ENCODE measurements at regions not wholly inside any gene's neighbourhood (a gene's known extent, or its start where the extent isn't known, plus 50 kb on each side); places are given as distances from the start of the nearest gene placed in this dataset.
"Not testable (repeated sequence)": the region's sequence is repeated elsewhere in the genome, so short reads cannot be mapped to it uniquely, and the experiment has no call there.

- no peak overlapping the region for H3K4me3 ChIP-seq
- TF ChIP-seq POLR2AphosphoS5 (IDR thresholded peaks at IDR 0.05; ENCODE audit: borderline replicate concordance, low read depth, low read length) = no peak
- no peak for TF ChIP-seq EZH2 (IDR thresholded peaks at IDR 0.05)
- TF ChIP-seq FOXP2 (optimal IDR thresholded peaks at IDR 0.05; ENCODE audit: control extremely low read depth, extremely low read length, insufficient read depth) = no peak
- H3K27ac ChIP-seq = no peak overlapping the region
- H3K9ac ChIP-seq (ENCODE audit: insufficient read length) = no peak overlapping the region
- no peak for DNase-seq (ENCODE audit: low read depth, low spot score)
- H3K9me3 ChIP-seq (ENCODE audit: low read depth, low read length) = no peaks in the 10 kb centered on the region
- H3K36me3 ChIP-seq (ENCODE audit: insufficient read depth, low read length) = no peaks in the 10 kb centered on the region
Observed at GRCh38 chr5:143533978-143534760, 130.7 kb upstream of the NR3C1 start.

- TF ChIP-seq FOXP2 (optimal IDR thresholded peaks at IDR 0.05; ENCODE audit: control extremely low read depth, extremely low read length, insufficient read depth) = no peak
- TF ChIP-seq EZH2 (IDR thresholded peaks at IDR 0.05) = no peak
- no peak for TF ChIP-seq POLR2AphosphoS5 (IDR thresholded peaks at IDR 0.05; ENCODE audit: borderline replicate concordance, low read depth, low read length)
Observed at GRCh38 chr5:143533475-143533874, 130.0 kb upstream of the NR3C1 start.

DNA sequence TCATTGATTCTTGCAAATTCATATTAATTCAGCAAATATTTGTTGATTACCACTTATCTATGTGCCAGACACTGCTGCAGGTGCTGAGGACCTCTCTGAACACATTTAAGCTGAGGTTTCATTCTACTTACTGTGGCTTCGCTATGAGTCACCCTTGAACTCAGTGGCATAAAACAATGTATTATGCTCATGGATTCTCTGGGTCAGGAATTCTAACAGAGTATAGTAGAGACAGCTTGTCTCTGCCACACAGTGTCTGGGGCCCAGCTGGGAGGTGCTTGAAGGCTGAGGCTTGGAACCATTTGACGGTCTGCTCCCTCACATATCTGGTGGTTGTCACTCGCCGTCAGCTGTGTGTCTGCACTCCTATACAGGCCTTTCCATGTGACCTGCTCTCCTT is 124.3 kb upstream of the NR3C1 start:
- Histone ChIP-seq H3K9me3 (ENCODE audit: low read depth, low read length) (no peaks in the 10 kb centered on the region), H3K4me3 (no peak overlapping the region), H3K36me3 (ENCODE audit: insufficient read depth, low read length) (no peaks in the 10 kb centered on the region), H3K27ac (no peak overlapping the region), H3K9ac (ENCODE audit: insufficient read length) (no peak overlapping the region)
- no peak for DNase-seq (ENCODE audit: low read depth, low spot score)
- TF ChIP-seq FOXP2 (optimal IDR thresholded peaks at IDR 0.05; ENCODE audit: control extremely low read depth, extremely low read length, insufficient read depth) (no peak), EZH2 (IDR thresholded peaks at IDR 0.05) (no peak), POLR2AphosphoS5 (IDR thresholded peaks at IDR 0.05; ENCODE audit: borderline replicate concordance, low read depth, low read length) (no peak)

More at GRCh38 chr5:143533475-143533874, 130.0 kb upstream of the NR3C1 start:
- H3K4me3 ChIP-seq = no peak overlapping the region
- no peak for DNase-seq (ENCODE audit: low read depth, low spot score)
- no peaks in the 10 kb centered on the region for H3K36me3 ChIP-seq (ENCODE audit: insufficient read depth, low read length)
- H3K9ac ChIP-seq (ENCODE audit: insufficient read length) = no peak overlapping the region
- no peaks in the 10 kb centered on the region for H3K9me3 ChIP-seq (ENCODE audit: low read depth, low read length)
- H3K27ac ChIP-seq = no peak overlapping the region

DNA sequence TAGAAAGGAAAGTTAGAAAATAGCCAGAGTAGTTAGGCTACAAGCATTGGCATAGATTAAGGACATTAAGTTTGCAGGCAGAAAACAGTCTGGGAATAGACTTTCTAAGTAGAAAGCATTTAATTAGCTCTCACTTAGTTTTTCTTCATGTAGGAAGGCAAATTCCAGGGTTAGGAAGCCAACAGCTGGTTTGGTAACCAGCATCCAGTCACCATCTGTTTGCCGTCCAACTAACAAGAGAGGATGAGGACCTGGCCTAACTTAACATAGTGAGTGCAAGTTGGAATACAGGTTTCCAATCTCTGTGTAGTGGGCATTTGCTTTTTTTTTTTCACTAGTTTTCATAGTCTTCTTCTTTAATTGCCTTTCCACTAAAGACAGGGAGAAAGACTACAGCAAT is 121.7 kb upstream of the NR3C1 start:
- no peak for DNase-seq (ENCODE audit: low read depth, low spot score)
- H3K27ac ChIP-seq = no peak overlapping the region
- H3K9ac ChIP-seq (ENCODE audit: insufficient read length) = no peak overlapping the region
- no peaks in the 10 kb centered on the region for H3K9me3 ChIP-seq (ENCODE audit: low read depth, low read length)
- no peak overlapping the region for H3K4me3 ChIP-seq
- TF ChIP-seq FOXP2 (optimal IDR thresholded peaks at IDR 0.05; ENCODE audit: control extremely low read depth, extremely low read length, insufficient read depth) = no peak
- no peak for TF ChIP-seq EZH2 (IDR thresholded peaks at IDR 0.05)
- no peak for TF ChIP-seq POLR2AphosphoS5 (IDR thresholded peaks at IDR 0.05; ENCODE audit: borderline replicate concordance, low read depth, low read length)
- H3K36me3 ChIP-seq (ENCODE audit: insufficient read depth, low read length) = no peaks in the 10 kb centered on the region

GRCh38 chr5:143524338-143524945 is 121.0 kb upstream of the NR3C1 start:
- no peak overlapping the region for H3K27ac ChIP-seq
- no peak overlapping the region for H3K9ac ChIP-seq (ENCODE audit: insufficient read length)
- H3K9me3 ChIP-seq (ENCODE audit: low read depth, low read length) = no peaks in the 10 kb centered on the region
- H3K4me3 ChIP-seq = no peak overlapping the region
- no peak for TF ChIP-seq FOXP2 (optimal IDR thresholded peaks at IDR 0.05; ENCODE audit: control extremely low read depth, extremely low read length, insufficient read depth)
- TF ChIP-seq POLR2AphosphoS5 (IDR thresholded peaks at IDR 0.05; ENCODE audit: borderline replicate concordance, low read depth, low read length) = no peak
- TF ChIP-seq EZH2 (IDR thresholded peaks at IDR 0.05) = no peak
- no peaks in the 10 kb centered on the region for H3K36me3 ChIP-seq (ENCODE audit: insufficient read depth, low read length)
- no peak for DNase-seq (ENCODE audit: low read depth, low spot score)

- TF ChIP-seq POLR2AphosphoS5 (IDR thresholded peaks at IDR 0.05; ENCODE audit: borderline replicate concordance, low read depth, low read length) = no peak
- TF ChIP-seq FOXP2 (optimal IDR thresholded peaks at IDR 0.05; ENCODE audit: control extremely low read depth, extremely low read length, insufficient read depth) = no peak
- no peak for TF ChIP-seq EZH2 (IDR thresholded peaks at IDR 0.05)
- DNase-seq (ENCODE audit: low read depth, low spot score) = no peak
- H3K9me3 ChIP-seq (ENCODE audit: low read depth, low read length) = no peaks in the 10 kb centered on the region
- no peak overlapping the region for H3K9ac ChIP-seq (ENCODE audit: insufficient read length)
- no peak overlapping the region for H3K4me3 ChIP-seq
- no peak overlapping the region for H3K27ac ChIP-seq
- no peaks in the 10 kb centered on the region for H3K36me3 ChIP-seq (ENCODE audit: insufficient read depth, low read length)
Observed at GRCh38 chr5:143521846-143522400, 118.4 kb upstream of the NR3C1 start.

- Histone ChIP-seq H3K9ac (ENCODE audit: insufficient read length) (no peak overlapping the region), H3K27ac (no peak overlapping the region), H3K9me3 (ENCODE audit: low read depth, low read length) (no peaks in the 10 kb centered on the region), H3K36me3 (ENCODE audit: insufficient read depth, low read length) (no peaks in the 10 kb centered on the region), H3K4me3 (no peak overlapping the region)
- no peak for DNase-seq (ENCODE audit: low read depth, low spot score)
- TF ChIP-seq POLR2AphosphoS5 (IDR thresholded peaks at IDR 0.05; ENCODE audit: borderline replicate concordance, low read depth, low read length) = no peak
- TF ChIP-seq FOXP2 (optimal IDR thresholded peaks at IDR 0.05; ENCODE audit: control extremely low read depth, extremely low read length, insufficient read depth) = no peak
- TF ChIP-seq EZH2 (IDR thresholded peaks at IDR 0.05) = no peak
Observed at GRCh38 chr5:143521141-143521540, 117.7 kb upstream of the NR3C1 start.

GRCh38 chr5:143519215-143519614 is 115.7 kb upstream of the NR3C1 start:
- not testable (repeated sequence) for H3K9ac ChIP-seq (ENCODE audit: insufficient read length); H3K36me3 ChIP-seq (ENCODE audit: insufficient read depth, low read length); H3K4me3 ChIP-seq; H3K27ac ChIP-seq; DNase-seq (ENCODE audit: low read depth, low spot score); H3K9me3 ChIP-seq (ENCODE audit: low read depth, low read length)

DNA sequence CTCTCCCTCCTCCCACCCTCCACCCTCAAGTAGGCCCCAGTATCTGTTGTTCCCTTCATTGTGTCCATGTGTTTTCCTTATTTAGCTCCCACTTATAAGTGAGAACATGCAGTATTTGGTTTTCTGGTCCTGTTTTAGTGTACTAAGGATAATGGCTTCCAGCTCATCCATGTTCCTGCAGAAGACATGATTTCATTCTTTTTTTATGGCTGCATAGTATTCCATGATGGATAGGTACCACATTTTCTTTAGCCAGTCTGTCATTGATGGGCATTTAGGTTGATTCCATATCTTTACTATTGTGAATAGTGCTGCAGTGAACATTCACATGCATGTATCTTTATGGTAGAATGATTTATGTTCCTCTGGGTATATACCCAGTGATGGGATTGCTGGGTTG is 114.3 kb upstream of the NR3C1 start:
- DNase-seq (ENCODE audit: low read depth, low spot score); H3K9me3 ChIP-seq (ENCODE audit: low read depth, low read length); H3K36me3 ChIP-seq (ENCODE audit: insufficient read depth, low read length); H3K9ac ChIP-seq (ENCODE audit: insufficient read length); H3K27ac ChIP-seq; H3K4me3 ChIP-seq: not testable (repeated sequence)

Measured in SK-N-MC (cell line).